ENCODE measurements at regions not wholly inside any gene's neighbourhood (a gene's known extent, or its start where the extent isn't known, plus 50 kb on each side); places are given as distances from the start of the nearest gene placed in this dataset.

DNA sequence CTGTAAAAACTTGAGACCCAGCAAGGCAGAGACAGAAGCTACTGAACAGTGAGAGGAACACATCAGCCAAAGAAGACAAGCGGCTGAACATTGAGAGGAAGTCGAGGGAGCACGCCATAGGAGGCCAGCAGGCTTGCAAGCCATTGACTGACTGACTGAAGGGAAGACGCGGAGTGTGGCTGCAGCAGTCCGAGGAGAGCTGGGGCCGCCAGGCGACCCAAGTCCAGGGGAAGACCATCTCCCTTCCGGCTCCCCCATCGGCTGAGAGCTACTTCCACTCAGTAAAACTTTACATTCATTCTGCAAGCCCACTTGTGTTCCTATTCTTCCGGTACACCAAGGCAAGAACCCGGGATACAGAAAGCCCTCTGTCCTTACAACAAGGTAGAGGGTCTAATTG, 167.3 kb upstream of the MBL2 start:
- Histone ChIP-seq H3K79me2 (ENCODE audit: insufficient read depth, low read length) (no peaks in the 10 kb centered on the region), H3K27me3 (ENCODE audit: insufficient read depth, low read length, poor library complexity) (no peaks in the 10 kb centered on the region), H3K36me3 (ENCODE audit: insufficient read depth, low read length) (no peaks in the 10 kb centered on the region), H3K9ac (ENCODE audit: low read depth, low read length) (no peak overlapping the region), H2AFZ (ENCODE audit: low read depth, low read length) (no peak overlapping the region), H4K20me1 (ENCODE audit: insufficient read depth, low read length) (no peaks in the 10 kb centered on the region), H3K4me3 (ENCODE audit: low read depth in 1 of 2, low read length in 2 of 2) (no peak overlapping the region), H3K4me2 (ENCODE audit: insufficient read depth, low read length) (no peak overlapping the region), H3K9me3 (ENCODE audit: insufficient read depth, low read length, severe bottlenecking) (no peaks in the 10 kb centered on the region), H3K27ac (ENCODE audit: low read length) (no peak overlapping the region), H3K4me1 (ENCODE audit: insufficient read depth, low read length) (no peaks in the 10 kb centered on the region)
- ATAC-seq (ENCODE audit: insufficient read depth, low read depth) (no peak), DNase-seq (no peak)
- TF ChIP-seq EZH2 (IDR thresholded peaks at IDR 0.05; ENCODE audit: borderline replicate concordance, low read depth, low read length, severe bottlenecking): no peak
- no peak for TF ChIP-seq CTCF (IDR thresholded peaks at IDR 0.05; ENCODE audit: borderline replicate concordance, extremely low read depth, low read length, poor library complexity, severe bottlenecking)

GRCh38 chr10:52933748-52934147, 161.2 kb upstream of the MBL2 start:
- DNase-seq (no peak), ATAC-seq (ENCODE audit: insufficient read depth, low read depth) (no peak)
- no peaks in the 10 kb centered on the region for H3K79me2 ChIP-seq (ENCODE audit: insufficient read depth, low read length)
- no peak overlapping the region for H3K4me2 ChIP-seq (ENCODE audit: insufficient read depth, low read length)
- H3K36me3 ChIP-seq (ENCODE audit: insufficient read depth, low read length): no peaks in the 10 kb centered on the region
- H2AFZ ChIP-seq (ENCODE audit: low read depth, low read length): no peak overlapping the region
- H3K9me3 ChIP-seq (ENCODE audit: insufficient read depth, low read length, severe bottlenecking): no peaks in the 10 kb centered on the region
- no peaks in the 10 kb centered on the region for H3K27me3 ChIP-seq (ENCODE audit: insufficient read depth, low read length, poor library complexity)
- no peaks in the 10 kb centered on the region for H4K20me1 ChIP-seq (ENCODE audit: insufficient read depth, low read length)
- H3K4me3 ChIP-seq (ENCODE audit: low read depth in 1 of 2, low read length in 2 of 2): no peak overlapping the region
- no peak for TF ChIP-seq EZH2 (IDR thresholded peaks at IDR 0.05; ENCODE audit: borderline replicate concordance, low read depth, low read length, severe bottlenecking)
- no peak for TF ChIP-seq CTCF (IDR thresholded peaks at IDR 0.05; ENCODE audit: borderline replicate concordance, extremely low read depth, low read length, poor library complexity, severe bottlenecking)
- H3K9ac ChIP-seq (ENCODE audit: low read depth, low read length): no peak overlapping the region
- no peak overlapping the region for H3K27ac ChIP-seq (ENCODE audit: low read length)
- H3K4me1 ChIP-seq (ENCODE audit: insufficient read depth, low read length): no peaks in the 10 kb centered on the region

- H3K79me2 ChIP-seq (ENCODE audit: insufficient read depth, low read length): no peaks in the 10 kb centered on the region
- ATAC-seq (ENCODE audit: insufficient read depth, low read depth) (no peak), DNase-seq (no peak)
- TF ChIP-seq EZH2 (IDR thresholded peaks at IDR 0.05; ENCODE audit: borderline replicate concordance, low read depth, low read length, severe bottlenecking) (no peak), CTCF (IDR thresholded peaks at IDR 0.05; ENCODE audit: borderline replicate concordance, extremely low read depth, low read length, poor library complexity, severe bottlenecking) (no peak)
- H4K20me1 ChIP-seq (ENCODE audit: insufficient read depth, low read length): no peaks in the 10 kb centered on the region
- no peaks in the 10 kb centered on the region for H3K9me3 ChIP-seq (ENCODE audit: insufficient read depth, low read length, severe bottlenecking)
- H3K27ac ChIP-seq (ENCODE audit: low read length): no peak overlapping the region
- H3K4me2 ChIP-seq (ENCODE audit: insufficient read depth, low read length): no peak overlapping the region
- no peak overlapping the region for H3K9ac ChIP-seq (ENCODE audit: low read depth, low read length)
- no peak overlapping the region for H2AFZ ChIP-seq (ENCODE audit: low read depth, low read length)
- H3K36me3 ChIP-seq (ENCODE audit: insufficient read depth, low read length): no peaks in the 10 kb centered on the region
- no peaks in the 10 kb centered on the region for H3K4me1 ChIP-seq (ENCODE audit: insufficient read depth, low read length)
- H3K27me3 ChIP-seq (ENCODE audit: insufficient read depth, low read length, poor library complexity): no peaks in the 10 kb centered on the region
- no peak overlapping the region for H3K4me3 ChIP-seq (ENCODE audit: low read depth in 1 of 2, low read length in 2 of 2)
Measured at GRCh38 chr10:52927678-52928077, 155.1 kb upstream of the MBL2 start.

GRCh38 chr10:52923520-52923919, 150.9 kb upstream of the MBL2 start:
- Histone ChIP-seq H3K36me3 (ENCODE audit: insufficient read depth, low read length) (no peaks in the 10 kb centered on the region), H3K4me1 (ENCODE audit: insufficient read depth, low read length) (no peaks in the 10 kb centered on the region), H3K27ac (ENCODE audit: low read length) (no peak overlapping the region), H2AFZ (ENCODE audit: low read depth, low read length) (no peak overlapping the region), H3K4me3 (ENCODE audit: low read depth in 1 of 2, low read length in 2 of 2) (no peak overlapping the region), H4K20me1 (ENCODE audit: insufficient read depth, low read length) (no peaks in the 10 kb centered on the region), H3K4me2 (ENCODE audit: insufficient read depth, low read length) (no peak overlapping the region), H3K9me3 (ENCODE audit: insufficient read depth, low read length, severe bottlenecking) (no peaks in the 10 kb centered on the region), H3K9ac (ENCODE audit: low read depth, low read length) (no peak overlapping the region), H3K27me3 (ENCODE audit: insufficient read depth, low read length, poor library complexity) (no peaks in the 10 kb centered on the region), H3K79me2 (ENCODE audit: insufficient read depth, low read length) (no peaks in the 10 kb centered on the region)
- no peak for ATAC-seq (ENCODE audit: insufficient read depth, low read depth)
- no peak for DNase-seq
- TF ChIP-seq EZH2 (IDR thresholded peaks at IDR 0.05; ENCODE audit: borderline replicate concordance, low read depth, low read length, severe bottlenecking): no peak
- no peak for TF ChIP-seq CTCF (IDR thresholded peaks at IDR 0.05; ENCODE audit: borderline replicate concordance, extremely low read depth, low read length, poor library complexity, severe bottlenecking)
